Activated naive CD8-positive, alpha-beta T cell treated with anti-CD3 and anti-CD28 coated beads, Interleukin-2, amount 10 ng/mL, durations not matched to agents 7 days and 5 days (primary cell): ENCODE measurements at regions not wholly inside any gene's neighbourhood (a gene's known extent, or its start where the extent isn't known, plus 50 kb on each side); places are given as distances from the start of the nearest gene placed in this dataset.

Experiments used
- ATAC-seq: fragments of 150-1000 bp; cut with Tn5 transposase; one replicate; pipeline ENCODE4 v1.10.0; 2021; ENCODE audit warnings: low read depth, moderate library complexity
- POLR2A ChIA-PET: fragments of 350-600 bp; sonication (Branson Sonifier 250); formaldehyde crosslinking; loops from one replicate; lab custom pipeline; 2021; ENCODE audit warnings: antibody characterized with exemption; lab: Charles Lee
- DNase-seq: peaks from one replicate; pipeline ENCODE4 v3.0.0; 2021
- H3K27ac Mint-ChIP-seq: one replicate; pipeline ENCODE4 v1.8.0; 2022; ENCODE audit warnings: mild to moderate bottlenecking, mixed read lengths
- H3K27me3 Mint-ChIP-seq: one replicate; pipeline ENCODE4 v1.8.0; 2022; ENCODE audit warnings: mild to moderate bottlenecking, moderate library complexity, mixed read lengths
- H3K36me3 Mint-ChIP-seq: one replicate; pipeline ENCODE4 v1.8.0; 2021; ENCODE audit warnings: mild to moderate bottlenecking, mixed read lengths
- H3K4me1 Mint-ChIP-seq: one replicate; pipeline ENCODE4 v1.8.0; 2021; ENCODE audit warnings: mixed read lengths
- H3K4me3 Mint-ChIP-seq: one replicate; pipeline ENCODE4 v1.8.0; 2022; ENCODE audit warnings: mild to moderate bottlenecking, moderate library complexity, mixed read lengths
- H3K9me3 Mint-ChIP-seq: one replicate; pipeline ENCODE4 v1.8.0; 2021; ENCODE audit warnings: mixed read lengths

DNA sequence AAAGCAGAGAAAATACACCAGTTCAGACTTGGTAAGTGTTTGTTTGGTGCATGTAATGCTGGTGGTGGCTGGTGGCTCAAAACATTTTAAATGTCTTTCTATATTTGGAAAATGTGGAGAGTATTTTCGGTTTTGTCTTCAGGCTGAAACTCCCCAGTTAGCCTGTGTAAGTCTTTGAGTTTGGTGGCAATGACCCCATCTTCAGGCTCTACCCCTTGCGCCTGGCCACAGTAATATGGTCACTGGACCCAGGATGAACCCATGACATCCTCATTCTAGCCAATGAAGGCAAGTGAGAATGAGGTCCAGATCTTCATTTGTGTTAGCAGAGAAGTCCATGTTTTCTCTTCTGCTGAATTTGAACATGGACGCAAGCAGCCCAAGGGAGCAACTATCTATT is 422.6 kb downstream of the BRINP1 start:
- POLR2A ChIA-PET = no interaction called here
- Mint-ChIP-seq H3K9me3 (no peaks in the 10 kb centered on the region), H3K27me3 (no peaks in the 10 kb centered on the region), H3K36me3 (no peaks in the 10 kb centered on the region), H3K4me3 (no peak overlapping the region), H3K27ac (no peak overlapping the region), H3K4me1 (no peaks in the 10 kb centered on the region)
- DNase-seq (no peak), ATAC-seq (no peak)

DNA sequence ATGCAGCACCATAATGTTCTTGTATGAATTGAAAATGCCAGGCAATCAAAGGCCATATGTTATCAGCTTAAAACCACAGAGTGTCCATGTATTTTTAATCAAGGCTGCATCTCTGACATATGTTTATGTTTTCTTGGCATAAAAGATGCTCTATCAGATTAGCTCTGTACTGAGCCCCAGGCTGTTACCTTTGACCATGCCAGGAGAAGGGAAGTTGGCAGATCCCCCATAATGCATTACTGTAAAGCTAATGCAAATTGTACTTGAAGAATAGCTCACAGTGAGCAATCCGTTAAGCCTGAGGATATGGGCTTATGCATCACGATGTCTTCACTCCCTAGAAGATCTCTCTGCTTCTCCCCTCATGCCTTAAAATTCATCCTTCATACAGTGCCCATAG is 414.4 kb downstream of the BRINP1 start:
- Mint-ChIP-seq H3K36me3 (no peaks in the 10 kb centered on the region), H3K4me3 (no peak overlapping the region), H3K4me1 (no peaks in the 10 kb centered on the region), H3K27me3 (no peaks in the 10 kb centered on the region), H3K9me3 (no peaks in the 10 kb centered on the region), H3K27ac (no peak overlapping the region)
- DNase-seq (no peak), ATAC-seq (no peak)
- POLR2A ChIA-PET = no interaction called here

DNA sequence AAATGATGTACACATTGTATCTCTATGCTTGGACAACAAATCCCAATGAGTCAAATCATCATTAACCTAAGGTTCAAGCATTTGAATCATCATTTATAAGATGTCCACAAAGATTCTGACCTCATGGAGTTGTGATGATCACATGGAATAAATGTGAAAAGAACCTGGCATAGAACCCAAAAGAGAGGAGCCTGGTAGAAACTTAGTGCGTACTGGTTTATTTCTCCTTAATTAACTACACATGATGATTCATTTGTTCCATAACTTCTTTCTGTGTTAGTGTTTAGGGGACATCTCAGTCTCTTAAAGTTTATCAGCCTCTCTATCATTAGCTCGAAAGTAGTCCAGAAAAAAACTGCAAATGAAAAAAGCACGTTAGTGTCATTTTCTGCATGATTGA is 411.6 kb downstream of the BRINP1 start:
- no peaks in the 10 kb centered on the region for H3K4me1 Mint-ChIP-seq
- DNase-seq = no peak
- no peak overlapping the region for H3K4me3 Mint-ChIP-seq
- ATAC-seq = no peak
- H3K9me3 Mint-ChIP-seq = no peaks in the 10 kb centered on the region
- no peaks in the 10 kb centered on the region for H3K36me3 Mint-ChIP-seq
- no peaks in the 10 kb centered on the region for H3K27me3 Mint-ChIP-seq
- POLR2A ChIA-PET = no interaction called here
- no peak overlapping the region for H3K27ac Mint-ChIP-seq

DNA sequence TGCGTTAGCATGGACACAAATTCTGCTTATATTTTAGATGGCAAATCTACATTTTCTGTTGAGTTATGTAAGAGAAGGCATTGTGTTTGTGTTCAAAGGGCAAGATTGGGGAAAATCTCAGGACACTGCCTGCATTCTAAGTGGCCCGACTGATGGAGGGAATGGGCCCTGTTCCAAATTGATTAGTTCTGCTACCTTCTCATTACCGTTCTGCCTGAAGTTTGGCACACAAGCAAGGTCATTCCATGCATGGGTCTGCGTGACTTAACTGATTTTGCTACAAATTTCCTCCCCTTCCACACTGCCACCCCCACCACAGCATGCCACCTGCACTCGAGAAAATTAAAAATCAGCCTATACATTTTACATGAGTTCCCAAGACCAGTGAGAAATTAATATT is 409.9 kb downstream of the BRINP1 start:
- H3K27ac Mint-ChIP-seq = no peak overlapping the region
- no peaks in the 10 kb centered on the region for H3K36me3 Mint-ChIP-seq
- no peaks in the 10 kb centered on the region for H3K27me3 Mint-ChIP-seq
- no peak for DNase-seq
- POLR2A ChIA-PET = no interaction called here
- no peaks in the 10 kb centered on the region for H3K9me3 Mint-ChIP-seq
- H3K4me1 Mint-ChIP-seq = no peaks in the 10 kb centered on the region
- H3K4me3 Mint-ChIP-seq = no peak overlapping the region
- no peak for ATAC-seq

DNA sequence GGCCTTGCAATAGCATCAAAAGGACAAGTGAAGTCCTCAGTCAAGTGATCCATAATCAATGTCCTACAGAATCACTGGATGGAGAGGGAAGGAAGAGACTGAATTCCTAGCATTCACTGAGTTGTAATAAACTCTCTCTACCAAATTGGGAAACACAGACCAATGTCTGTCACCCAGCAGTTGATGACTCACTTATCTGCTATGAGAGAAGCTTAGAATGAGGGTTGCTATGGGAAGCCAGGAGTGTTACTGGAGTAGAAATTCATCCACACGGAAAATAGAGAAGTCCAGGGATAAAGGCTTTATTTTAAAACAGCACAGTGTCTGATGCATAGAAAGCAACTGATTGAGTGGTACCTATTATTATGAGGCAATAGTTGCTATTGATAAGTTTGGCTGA is 407.4 kb downstream of the BRINP1 start:
- no peak overlapping the region for H3K4me3 Mint-ChIP-seq
- no peak for DNase-seq
- no peaks in the 10 kb centered on the region for H3K36me3 Mint-ChIP-seq
- POLR2A ChIA-PET = no interaction called here
- H3K27me3 Mint-ChIP-seq = no peaks in the 10 kb centered on the region
- H3K27ac Mint-ChIP-seq = no peak overlapping the region
- H3K4me1 Mint-ChIP-seq = no peaks in the 10 kb centered on the region
- H3K9me3 Mint-ChIP-seq = no peaks in the 10 kb centered on the region
- no peak for ATAC-seq

DNA sequence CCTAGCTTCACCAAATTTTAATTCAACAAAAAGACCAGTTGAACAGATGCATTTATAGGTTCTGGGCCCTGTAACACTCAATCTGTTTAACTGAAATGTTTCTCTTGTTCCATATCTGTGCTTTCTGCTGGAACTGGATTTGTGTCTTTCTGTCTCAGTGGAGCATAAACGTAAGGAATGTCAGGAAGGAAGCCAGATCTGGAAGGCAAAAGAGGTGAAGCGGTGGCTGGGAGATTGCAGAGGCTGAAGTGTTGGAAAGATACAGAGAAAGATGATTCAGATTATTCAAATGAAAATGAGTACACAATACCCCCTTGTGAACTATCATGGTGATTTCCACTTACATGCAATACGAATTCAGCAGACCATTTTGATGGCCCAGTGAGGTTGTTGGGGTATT is 406.8 kb downstream of the BRINP1 start:
- POLR2A ChIA-PET = no interaction called here
- no peaks in the 10 kb centered on the region for H3K27me3 Mint-ChIP-seq

DNA sequence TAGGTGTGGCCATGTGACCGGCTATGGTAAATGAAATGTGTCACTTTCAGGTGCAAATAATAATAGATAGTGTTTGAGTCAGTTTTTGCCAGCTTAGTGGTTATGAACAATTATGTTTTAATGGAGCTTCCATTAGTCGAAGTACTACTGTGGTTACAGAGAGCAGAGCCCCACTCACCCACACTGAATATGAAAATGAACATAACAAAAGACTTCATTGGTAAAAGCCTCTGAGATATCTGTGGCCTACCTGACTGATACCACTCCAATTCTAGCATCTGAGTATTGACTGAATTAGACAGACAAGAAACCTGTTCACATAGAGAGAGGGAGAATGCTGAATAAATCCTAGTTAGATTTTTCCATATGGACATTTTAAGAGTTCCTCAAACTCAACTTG is 405.6 kb downstream of the BRINP1 start:
- H3K27me3 Mint-ChIP-seq = no peaks in the 10 kb centered on the region
- POLR2A ChIA-PET = no interaction called here
- ATAC-seq (no peak), DNase-seq (no peak)
- no peaks in the 10 kb centered on the region for H3K9me3 Mint-ChIP-seq
- H3K4me1 Mint-ChIP-seq = no peaks in the 10 kb centered on the region
- H3K4me3 Mint-ChIP-seq = no peak overlapping the region
- no peaks in the 10 kb centered on the region for H3K36me3 Mint-ChIP-seq
- H3K27ac Mint-ChIP-seq = no peak overlapping the region

More for the DNA sequence above, 406.8 kb downstream of the BRINP1 start:
- H3K4me3 Mint-ChIP-seq = no peak overlapping the region
- ATAC-seq (no peak), DNase-seq (no peak)
- H3K4me1 Mint-ChIP-seq = no peaks in the 10 kb centered on the region
- no peaks in the 10 kb centered on the region for H3K9me3 Mint-ChIP-seq
- H3K36me3 Mint-ChIP-seq = no peaks in the 10 kb centered on the region
- no peak overlapping the region for H3K27ac Mint-ChIP-seq

DNA sequence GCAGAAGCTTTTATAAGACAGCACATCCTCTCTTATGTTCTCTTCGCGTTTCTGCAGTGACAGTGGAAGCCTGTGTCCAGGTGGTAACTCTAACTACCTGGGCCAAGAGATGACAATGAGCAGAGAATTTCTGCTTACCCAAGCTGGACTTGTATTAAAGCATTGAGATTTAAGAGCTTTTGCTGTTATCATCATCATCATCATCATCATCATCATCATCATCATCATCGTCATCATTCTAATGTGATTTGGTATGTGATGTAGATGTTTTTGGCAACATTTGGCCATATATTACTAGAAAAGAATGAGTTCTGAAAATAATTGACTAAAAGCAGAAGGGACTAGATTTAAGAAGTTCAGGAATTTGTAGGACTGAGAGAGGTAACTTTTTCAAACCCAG is 401.3 kb downstream of the BRINP1 start:
- H3K27ac Mint-ChIP-seq = no peak overlapping the region
- peaks cover 1% of the 10 kb centered on the region for H3K9me3 Mint-ChIP-seq
- no peaks in the 10 kb centered on the region for H3K4me1 Mint-ChIP-seq
- no peaks in the 10 kb centered on the region for H3K27me3 Mint-ChIP-seq
- H3K4me3 Mint-ChIP-seq = no peak overlapping the region
- ATAC-seq (no peak), DNase-seq (no peak)
- POLR2A ChIA-PET = no interaction called here
- no peaks in the 10 kb centered on the region for H3K36me3 Mint-ChIP-seq

DNA sequence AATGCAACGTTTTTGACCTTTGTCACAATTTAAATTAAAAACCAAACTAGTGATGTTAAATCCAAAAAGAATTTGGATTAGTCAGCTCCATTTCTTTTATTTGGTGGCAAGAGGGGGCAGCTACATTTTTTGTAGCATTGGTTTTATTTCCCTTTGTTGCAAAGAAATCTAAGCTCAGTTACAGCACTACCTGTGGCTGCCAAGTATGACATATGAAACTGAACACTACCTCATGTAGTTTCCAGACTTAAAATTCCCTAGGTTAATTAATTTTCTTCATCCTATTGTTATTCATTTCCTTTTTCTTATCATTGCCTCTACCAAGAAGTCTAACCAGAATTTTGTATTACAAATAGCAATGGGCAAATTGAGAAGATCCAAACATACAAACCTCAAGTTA is 393.5 kb downstream of the BRINP1 start:
- H3K36me3 Mint-ChIP-seq = no peaks in the 10 kb centered on the region
- POLR2A ChIA-PET = no interaction called here
- DNase-seq (no peak), ATAC-seq (no peak)
- H3K27me3 Mint-ChIP-seq = no peaks in the 10 kb centered on the region
- H3K9me3 Mint-ChIP-seq = no peaks in the 10 kb centered on the region
- no peak overlapping the region for H3K4me3 Mint-ChIP-seq
- no peaks in the 10 kb centered on the region for H3K4me1 Mint-ChIP-seq
- no peak overlapping the region for H3K27ac Mint-ChIP-seq

DNA sequence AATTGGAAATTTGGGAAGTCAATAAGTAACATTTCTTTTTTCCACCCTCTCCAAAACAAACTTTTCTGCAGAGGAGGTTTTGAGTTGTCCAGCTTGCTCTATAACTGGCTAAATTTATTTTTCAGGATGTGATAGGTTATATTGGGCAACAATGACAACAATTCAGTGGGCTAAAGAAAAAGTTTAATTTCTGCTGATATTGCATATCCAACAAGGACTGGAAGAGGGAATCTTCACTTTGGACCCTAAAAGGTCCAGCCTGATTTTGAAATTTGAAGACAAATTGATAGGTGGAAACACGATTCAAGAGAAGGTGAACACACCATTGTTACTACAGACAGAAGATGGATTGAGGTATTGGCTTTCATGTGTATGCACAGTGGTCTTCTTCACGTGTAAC is 393.1 kb downstream of the BRINP1 start:
- Mint-ChIP-seq H3K9me3 (no peaks in the 10 kb centered on the region), H3K27me3 (no peaks in the 10 kb centered on the region), H3K4me3 (no peak overlapping the region), H3K27ac (no peak overlapping the region), H3K36me3 (no peaks in the 10 kb centered on the region), H3K4me1 (no peaks in the 10 kb centered on the region)
- ATAC-seq (no peak), DNase-seq (no peak)
- POLR2A ChIA-PET = no interaction called here

DNA sequence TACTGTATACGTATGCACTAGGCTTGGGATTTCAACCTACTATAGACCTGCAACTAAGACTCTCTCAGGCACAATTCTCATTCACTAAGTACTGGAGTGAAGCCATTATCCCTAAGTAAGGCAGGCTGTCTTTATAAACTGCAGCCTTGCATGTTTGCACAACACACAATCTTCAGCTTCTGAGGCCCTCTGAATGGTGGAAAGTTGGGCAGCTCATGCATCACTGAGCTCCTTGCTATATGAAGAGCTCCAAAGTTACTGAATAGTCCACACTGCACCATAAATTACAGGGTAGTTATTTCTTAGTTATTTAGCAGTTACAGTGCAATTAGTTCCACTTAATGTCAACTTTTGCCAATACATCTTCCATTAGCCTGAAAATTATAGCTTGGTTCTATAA is 384.6 kb downstream of the BRINP1 start:
- POLR2A ChIA-PET = no interaction called here
- ATAC-seq = no peak
- H3K27ac Mint-ChIP-seq = no peak overlapping the region

DNA sequence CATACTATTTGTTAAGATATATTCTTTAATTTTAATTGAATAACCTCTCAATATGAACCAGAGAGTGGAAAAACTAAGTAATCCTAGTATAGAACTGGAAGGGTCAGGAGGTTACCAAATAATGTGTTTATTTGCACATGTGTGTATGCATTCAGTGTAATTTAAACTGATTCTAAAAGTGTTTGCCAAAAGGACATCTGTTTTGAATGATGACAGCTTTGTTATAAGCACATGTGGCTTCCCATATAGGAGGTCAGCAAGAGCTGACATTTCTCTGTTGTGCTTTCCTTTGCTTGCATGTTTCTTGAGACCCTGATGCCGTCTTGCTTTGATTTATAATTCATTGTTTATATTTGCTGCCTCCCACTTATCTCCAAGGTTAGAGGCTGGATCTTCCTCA is 383.4 kb downstream of the BRINP1 start:
- Mint-ChIP-seq H3K4me3 (no peak overlapping the region), H3K36me3 (no peaks in the 10 kb centered on the region), H3K4me1 (no peaks in the 10 kb centered on the region), H3K27ac (no peak overlapping the region), H3K27me3 (no peaks in the 10 kb centered on the region), H3K9me3 (no peaks in the 10 kb centered on the region)
- POLR2A ChIA-PET = no interaction called here
- no peak for DNase-seq
- ATAC-seq = no peak

More for the DNA sequence above, 384.6 kb downstream of the BRINP1 start:
- DNase-seq = no peak
- Mint-ChIP-seq H3K27me3 (no peaks in the 10 kb centered on the region), H3K36me3 (no peaks in the 10 kb centered on the region), H3K4me3 (no peak overlapping the region), H3K9me3 (no peaks in the 10 kb centered on the region), H3K4me1 (no peaks in the 10 kb centered on the region)

DNA sequence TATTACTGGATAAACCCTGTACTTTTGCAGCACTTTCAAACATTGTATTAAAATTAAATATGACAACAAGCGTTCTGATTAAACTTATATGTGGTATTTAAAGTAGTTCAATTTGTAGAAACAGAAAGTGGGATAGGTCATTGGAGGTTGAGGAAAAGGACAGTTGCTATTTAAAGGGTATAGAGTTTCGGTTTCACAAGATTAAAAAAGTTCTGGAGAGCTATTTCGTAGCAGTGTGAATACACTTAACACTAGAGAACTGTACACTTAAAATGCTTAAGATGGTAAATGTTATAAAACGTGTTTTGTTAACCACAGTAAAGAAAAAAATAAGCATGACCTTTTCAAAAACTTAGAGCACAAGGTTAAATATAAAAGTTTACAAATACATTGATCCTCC is 382.1 kb downstream of the BRINP1 start:
- H3K27ac Mint-ChIP-seq = no peak overlapping the region
- no peak overlapping the region for H3K4me3 Mint-ChIP-seq
- DNase-seq = no peak
- no peak for ATAC-seq
- H3K9me3 Mint-ChIP-seq = no peaks in the 10 kb centered on the region
- POLR2A ChIA-PET = no interaction called here
- H3K27me3 Mint-ChIP-seq = no peaks in the 10 kb centered on the region
- no peaks in the 10 kb centered on the region for H3K36me3 Mint-ChIP-seq
- no peaks in the 10 kb centered on the region for H3K4me1 Mint-ChIP-seq

DNA sequence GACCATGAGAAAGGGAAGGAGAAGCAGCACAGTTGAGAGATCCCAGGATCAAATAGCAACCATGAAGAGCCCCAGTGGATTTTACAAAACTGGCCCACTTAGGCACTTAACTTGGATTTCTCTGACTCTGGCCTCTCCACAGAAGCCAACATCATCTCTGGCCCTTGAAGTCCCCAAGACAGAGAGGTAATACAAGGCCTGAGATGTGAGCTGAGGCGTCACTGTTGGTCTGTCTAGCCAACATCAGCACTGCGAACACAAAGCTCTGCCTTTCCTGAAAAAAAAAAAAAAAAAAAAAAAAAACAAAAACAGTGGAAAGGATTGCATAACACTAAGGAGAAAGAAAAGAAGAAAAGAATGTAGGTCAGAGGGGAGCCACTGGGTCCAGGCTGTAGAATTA is 378.3 kb downstream of the BRINP1 start:
- DNase-seq = no peak
- no peaks in the 10 kb centered on the region for H3K36me3 Mint-ChIP-seq
- POLR2A ChIA-PET = no interaction called here
- H3K27ac Mint-ChIP-seq = no peak overlapping the region
- no peak for ATAC-seq
- no peak overlapping the region for H3K4me3 Mint-ChIP-seq
- no peaks in the 10 kb centered on the region for H3K4me1 Mint-ChIP-seq
- H3K9me3 Mint-ChIP-seq = no peaks in the 10 kb centered on the region
- H3K27me3 Mint-ChIP-seq = no peaks in the 10 kb centered on the region
